Panc1 (cell line): ENCODE measurements at regions not wholly inside any gene's neighbourhood (a gene's known extent, or its start where the extent isn't known, plus 50 kb on each side); places are given as distances from the start of the nearest gene placed in this dataset.

Experiments used
- POLR2AphosphoS5 ChIP-seq: IDR thresholded peaks from 2 replicates; pipeline ENCODE4 v1.6.1; 2012; ENCODE audit warnings: mild to moderate bottlenecking, low read depth, low read length, moderate library complexity
- TCF7L2 ChIP-seq: IDR thresholded peaks from 2 replicates; pipeline ENCODE4 v1.6.1; 2011; ENCODE audit warnings: mild to moderate bottlenecking, low read depth, low read length, inconsistent platforms
- TF ChIP-seq, protein P1 (sequence below): fragments of 450-650 bp; IDR thresholded peaks from 2 replicates; pipeline ENCODE4 v1.5.1; 2017; ENCODE audit warnings: mild to moderate bottlenecking
- TF ChIP-seq, protein P2 (sequence below), 2 experiments: IDR thresholded peaks; 2 replicates each; pipeline ENCODE4 v1.6.1; 2011 to 2012; ENCODE audit warnings: low read depth in 2 of 2, control low read depth in 1 of 2, low read length in 1 of 2, mild to moderate bottlenecking in 1 of 2, moderate library complexity in 1 of 2; ENCODE audit not compliant: insufficient read depth in 1 of 2

DNA sequence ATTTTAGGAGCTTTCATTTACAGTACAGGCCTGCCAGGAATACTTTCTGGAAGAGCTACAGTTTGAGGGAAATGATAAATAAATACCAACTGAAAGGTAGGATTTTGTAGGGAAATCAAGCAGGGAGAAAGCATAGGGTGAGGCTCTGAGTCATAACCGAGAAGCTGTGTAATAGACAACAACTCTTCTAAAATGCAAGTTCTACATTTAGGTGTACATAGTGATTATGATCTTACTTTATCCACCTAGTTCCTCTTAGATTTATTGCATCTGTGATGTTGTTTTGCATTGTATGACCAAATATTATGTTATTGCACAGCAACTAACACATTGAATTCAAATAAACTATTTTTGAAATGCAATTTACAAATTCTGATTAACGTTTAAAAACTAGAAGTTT, 819.3 kb downstream of the PLA2G4A start:
- TF ChIP-seq, protein P1, sequence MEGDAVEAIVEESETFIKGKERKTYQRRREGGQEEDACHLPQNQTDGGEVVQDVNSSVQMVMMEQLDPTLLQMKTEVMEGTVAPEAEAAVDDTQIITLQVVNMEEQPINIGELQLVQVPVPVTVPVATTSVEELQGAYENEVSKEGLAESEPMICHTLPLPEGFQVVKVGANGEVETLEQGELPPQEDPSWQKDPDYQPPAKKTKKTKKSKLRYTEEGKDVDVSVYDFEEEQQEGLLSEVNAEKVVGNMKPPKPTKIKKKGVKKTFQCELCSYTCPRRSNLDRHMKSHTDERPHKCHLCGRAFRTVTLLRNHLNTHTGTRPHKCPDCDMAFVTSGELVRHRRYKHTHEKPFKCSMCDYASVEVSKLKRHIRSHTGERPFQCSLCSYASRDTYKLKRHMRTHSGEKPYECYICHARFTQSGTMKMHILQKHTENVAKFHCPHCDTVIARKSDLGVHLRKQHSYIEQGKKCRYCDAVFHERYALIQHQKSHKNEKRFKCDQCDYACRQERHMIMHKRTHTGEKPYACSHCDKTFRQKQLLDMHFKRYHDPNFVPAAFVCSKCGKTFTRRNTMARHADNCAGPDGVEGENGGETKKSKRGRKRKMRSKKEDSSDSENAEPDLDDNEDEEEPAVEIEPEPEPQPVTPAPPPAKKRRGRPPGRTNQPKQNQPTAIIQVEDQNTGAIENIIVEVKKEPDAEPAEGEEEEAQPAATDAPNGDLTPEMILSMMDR = no peak
- TF ChIP-seq POLR2AphosphoS5 (no peak), TCF7L2 (no peak)
- TF ChIP-seq, protein P2, sequence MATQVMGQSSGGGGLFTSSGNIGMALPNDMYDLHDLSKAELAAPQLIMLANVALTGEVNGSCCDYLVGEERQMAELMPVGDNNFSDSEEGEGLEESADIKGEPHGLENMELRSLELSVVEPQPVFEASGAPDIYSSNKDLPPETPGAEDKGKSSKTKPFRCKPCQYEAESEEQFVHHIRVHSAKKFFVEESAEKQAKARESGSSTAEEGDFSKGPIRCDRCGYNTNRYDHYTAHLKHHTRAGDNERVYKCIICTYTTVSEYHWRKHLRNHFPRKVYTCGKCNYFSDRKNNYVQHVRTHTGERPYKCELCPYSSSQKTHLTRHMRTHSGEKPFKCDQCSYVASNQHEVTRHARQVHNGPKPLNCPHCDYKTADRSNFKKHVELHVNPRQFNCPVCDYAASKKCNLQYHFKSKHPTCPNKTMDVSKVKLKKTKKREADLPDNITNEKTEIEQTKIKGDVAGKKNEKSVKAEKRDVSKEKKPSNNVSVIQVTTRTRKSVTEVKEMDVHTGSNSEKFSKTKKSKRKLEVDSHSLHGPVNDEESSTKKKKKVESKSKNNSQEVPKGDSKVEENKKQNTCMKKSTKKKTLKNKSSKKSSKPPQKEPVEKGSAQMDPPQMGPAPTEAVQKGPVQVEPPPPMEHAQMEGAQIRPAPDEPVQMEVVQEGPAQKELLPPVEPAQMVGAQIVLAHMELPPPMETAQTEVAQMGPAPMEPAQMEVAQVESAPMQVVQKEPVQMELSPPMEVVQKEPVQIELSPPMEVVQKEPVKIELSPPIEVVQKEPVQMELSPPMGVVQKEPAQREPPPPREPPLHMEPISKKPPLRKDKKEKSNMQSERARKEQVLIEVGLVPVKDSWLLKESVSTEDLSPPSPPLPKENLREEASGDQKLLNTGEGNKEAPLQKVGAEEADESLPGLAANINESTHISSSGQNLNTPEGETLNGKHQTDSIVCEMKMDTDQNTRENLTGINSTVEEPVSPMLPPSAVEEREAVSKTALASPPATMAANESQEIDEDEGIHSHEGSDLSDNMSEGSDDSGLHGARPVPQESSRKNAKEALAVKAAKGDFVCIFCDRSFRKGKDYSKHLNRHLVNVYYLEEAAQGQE (IDR thresholded peaks at IDR 0.05; ENCODE audit: insufficient read depth in 1 of 2, low read depth in 2 of 2, low read length in 1 of 2) = no peak
